ENCODE measurements at regions not wholly inside any gene's neighbourhood (a gene's known extent, or its start where the extent isn't known, plus 50 kb on each side); places are given as distances from the start of the nearest gene placed in this dataset.
A peak's percentile ranks its signal among the peaks of the same experiment; 100 is the strongest.
"Not testable (repeated sequence)": the region's sequence is repeated elsewhere in the genome, so short reads cannot be mapped to it uniquely, and the experiment has no call there.

DNA sequence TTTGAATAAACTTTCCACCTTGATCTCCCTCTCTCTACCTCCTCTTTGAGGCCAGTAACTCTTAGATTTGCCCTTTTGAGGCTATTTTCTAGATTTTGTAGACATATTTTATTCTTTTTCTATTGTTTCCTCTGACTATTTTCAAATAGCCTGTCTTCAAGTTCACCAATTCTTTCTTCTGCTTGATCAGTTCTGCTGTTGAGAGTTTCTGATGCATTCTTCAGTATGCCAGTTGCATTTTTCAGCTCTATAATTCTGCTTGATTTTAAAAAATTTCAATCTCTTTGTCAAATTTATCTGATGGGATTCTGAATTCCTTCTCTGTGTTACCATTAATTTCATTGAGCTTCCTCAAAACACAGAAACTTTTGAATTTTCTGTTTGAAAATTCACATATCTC is 257.5 kb downstream of the HAPSTR1 start:
- DNase-seq: no peak

- DNase-seq: not testable (repeated sequence)
Observed at GRCh38 chr16:9349373-9349960, 258.0 kb downstream of the HAPSTR1 start.

GRCh38 chr16:9350119-9350799 is 258.8 kb downstream of the HAPSTR1 start:
- DNase-seq: not testable (repeated sequence)

DNA sequence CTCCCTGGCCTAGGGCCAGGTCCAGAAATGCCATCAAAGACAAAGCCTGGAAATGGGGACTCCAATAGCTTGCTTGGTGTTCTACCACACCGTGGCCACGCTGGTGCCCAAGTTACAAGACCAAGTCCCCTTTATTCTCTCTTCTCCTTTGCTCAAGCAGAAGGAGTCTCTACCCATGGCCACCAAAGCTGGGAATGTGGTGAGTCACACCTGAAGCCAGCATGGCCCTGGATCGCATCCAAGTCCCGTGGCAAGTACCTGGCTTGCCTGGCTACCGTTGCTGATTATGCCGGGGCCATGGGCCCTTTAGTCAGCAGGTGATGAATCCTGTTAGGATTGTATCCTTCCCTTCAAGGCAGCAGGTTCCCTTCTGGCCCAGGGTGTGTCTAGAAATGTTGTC is 260.0 kb downstream of the HAPSTR1 start:
- DNase-seq: no peak

GRCh38 chr16:9351841-9352434 is 260.5 kb downstream of the HAPSTR1 start:
- DNase-seq: no peak

GRCh38 chr16:9357829-9358228 is 266.4 kb downstream of the HAPSTR1 start:
- DNase-seq: no peak

- no peak for DNase-seq
Observed at GRCh38 chr16:9360075-9360474, 268.6 kb downstream of the HAPSTR1 start.

DNA sequence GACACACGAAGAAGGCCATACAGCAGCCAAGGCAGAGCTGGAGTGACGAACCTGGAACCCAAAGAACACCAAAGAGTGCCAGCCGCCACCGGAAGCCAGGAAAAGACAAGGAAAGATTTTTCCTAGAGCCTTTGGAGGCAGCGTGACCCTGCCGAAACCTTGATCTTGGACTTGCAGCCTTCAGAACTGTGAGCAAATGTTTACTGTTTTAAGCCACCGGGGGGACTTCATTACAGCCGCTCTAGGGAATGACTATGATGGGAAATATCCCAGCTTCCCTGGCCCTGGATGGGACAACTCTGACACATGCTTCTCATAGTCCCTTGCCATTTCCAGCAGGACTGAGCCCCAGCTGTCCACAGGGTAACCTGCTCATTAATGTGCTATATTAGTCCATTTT is 270.6 kb downstream of the HAPSTR1 start:
- no peak for DNase-seq

DNA sequence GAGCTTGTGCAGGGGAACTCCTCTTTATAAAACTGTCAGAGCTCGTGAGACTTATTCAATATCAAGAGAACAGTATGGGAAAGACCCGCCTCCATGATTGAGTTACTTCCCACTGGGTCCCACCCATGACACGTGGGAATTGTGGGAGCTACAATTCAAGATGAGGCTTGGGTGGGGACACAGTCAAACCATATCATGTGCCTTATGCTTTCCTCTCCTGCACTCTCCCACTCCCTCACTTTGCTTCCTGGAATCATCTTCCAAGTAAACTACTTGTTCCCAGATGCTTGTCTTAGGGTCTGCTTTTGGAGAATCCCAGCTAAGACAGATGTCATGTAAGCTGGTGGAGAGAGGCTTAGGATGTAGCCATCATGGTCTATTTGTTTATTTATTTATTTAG is 271.2 kb downstream of the HAPSTR1 start:
- no peak for DNase-seq

DNA sequence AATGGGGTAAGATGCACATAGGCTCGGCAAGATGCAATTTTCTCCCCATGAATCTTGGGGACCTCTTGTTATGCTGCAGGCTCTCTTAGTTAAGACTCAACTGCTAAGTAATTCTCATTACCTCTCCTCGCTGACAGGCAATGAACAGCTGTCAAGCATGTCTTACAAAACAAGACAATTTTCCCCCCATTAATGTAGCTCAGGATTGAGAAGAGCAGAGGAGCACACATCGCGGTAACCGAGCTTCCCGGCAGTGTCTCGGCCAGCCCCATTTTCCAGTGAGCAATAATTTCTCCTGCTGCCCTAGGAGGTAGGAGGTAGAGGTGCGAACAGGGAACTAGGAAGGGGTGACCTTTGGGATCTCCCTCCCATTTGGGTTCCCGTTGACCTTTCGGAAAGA is 272.1 kb downstream of the HAPSTR1 start:
- DNase-seq: no peak

GRCh38 chr16:9364721-9365369 is 273.4 kb downstream of the HAPSTR1 start:
- DNase-seq: no peak

DNA sequence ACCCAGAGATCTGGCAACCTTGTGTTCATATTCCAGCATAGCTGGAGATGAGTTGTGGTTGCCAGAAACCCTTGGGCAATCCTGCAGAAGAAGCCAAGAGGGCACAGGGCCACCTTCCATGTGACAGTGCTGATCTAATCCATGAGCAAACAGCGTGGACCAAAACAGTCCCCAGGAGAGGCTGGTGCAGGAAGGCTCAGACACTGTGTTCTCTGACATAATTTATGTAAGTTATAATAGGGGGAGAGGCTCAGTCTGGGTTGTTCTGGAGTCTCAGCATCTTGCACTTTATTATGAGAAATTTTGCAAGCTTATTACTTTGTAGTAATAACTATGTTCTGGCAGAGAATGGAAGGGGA is 273.9 kb downstream of the HAPSTR1 start:
- no peak for DNase-seq

DNA sequence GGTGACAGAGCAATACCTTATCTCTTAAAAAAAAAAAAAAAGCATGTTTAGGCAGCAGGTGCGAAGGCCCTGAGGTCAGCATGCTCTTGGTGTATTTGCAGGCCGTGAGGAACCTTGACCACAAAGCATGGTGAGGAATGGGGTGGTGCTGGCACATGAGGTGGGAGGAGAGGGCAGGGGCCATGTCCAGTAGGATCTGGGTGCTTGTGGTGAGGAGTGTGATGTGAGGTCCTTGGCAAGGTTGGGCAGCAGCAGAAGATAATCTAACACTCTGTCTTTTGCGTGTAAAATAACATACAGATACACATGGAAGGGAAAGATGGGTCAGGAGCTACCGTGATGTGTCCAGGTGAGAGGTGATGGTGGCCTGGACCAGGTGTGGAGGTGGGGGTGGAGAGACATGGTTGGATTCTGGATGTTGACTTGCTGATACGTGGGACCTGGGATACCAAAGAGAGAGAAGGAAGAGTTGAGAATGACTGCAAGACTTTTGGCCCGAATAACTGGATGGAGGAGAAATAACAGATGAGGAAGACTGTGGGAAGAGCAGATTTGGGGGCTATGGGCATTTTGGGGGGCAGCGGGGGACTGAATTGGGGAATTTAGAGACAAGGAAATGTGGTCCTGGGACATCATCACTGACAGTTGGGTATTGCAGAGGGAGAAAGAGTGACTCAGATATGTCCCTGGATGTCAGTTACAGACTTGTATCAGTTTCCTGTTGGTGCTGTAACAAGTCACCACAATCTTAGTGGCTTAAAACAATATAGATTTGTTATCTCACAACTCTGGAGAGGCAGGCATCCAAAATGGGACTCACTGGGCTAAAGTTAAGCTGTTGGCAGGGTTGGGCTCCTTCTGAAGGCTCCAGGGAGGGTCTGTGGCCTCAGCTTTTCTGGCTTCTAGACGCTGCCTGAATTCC is 274.9 kb downstream of the HAPSTR1 start:
- DNase-seq: no peak

- DNase-seq: peak; percentile 10
Observed at GRCh38 chr16:9370061-9370491, 278.6 kb downstream of the HAPSTR1 start.

GRCh38 chr16:9371713-9372448 is 280.4 kb downstream of the HAPSTR1 start:
- no peak for DNase-seq

GRCh38 chr16:9372934-9373890 is 281.8 kb downstream of the HAPSTR1 start:
- no peak for DNase-seq

DNA sequence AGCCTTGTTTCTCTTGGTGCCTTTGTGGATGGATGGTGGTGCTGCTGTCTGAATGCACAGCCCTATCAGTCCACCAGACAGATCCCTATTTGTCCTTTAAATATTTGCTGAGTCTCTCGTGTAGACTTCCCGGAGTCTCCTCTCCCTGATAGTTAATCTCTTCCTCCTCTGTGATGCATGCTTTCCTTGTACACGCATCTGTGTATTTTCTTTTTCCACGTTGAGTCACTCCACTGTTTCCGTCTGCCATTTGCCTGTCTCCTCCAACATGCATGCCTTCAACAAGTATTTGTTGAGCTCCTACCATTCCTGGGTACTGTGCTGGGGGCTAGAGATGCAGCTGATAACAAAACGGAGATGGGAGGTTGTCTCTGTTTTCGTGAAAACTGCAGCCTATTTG is 282.6 kb downstream of the HAPSTR1 start:
- DNase-seq: no peak

DNA sequence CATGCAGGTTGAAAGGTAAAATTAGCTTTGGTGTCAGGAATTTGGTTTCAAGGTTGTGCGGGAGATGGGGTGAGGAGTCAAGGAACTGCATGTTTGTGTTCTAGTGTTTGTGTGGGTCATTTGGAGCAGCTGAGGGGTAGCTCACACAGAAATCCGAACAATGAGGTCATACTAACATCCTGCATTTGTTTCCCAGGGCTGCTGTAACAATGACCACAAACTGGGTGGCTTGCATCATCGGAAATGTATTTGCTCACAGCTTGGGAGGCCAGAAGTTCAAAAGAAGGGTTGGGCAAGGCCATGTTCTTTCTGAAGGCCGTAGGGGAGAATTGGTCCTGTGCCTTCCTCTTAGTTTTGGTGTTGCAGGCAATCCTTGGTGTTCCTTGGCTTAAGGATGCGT is 287.4 kb downstream of the HAPSTR1 start:
- no peak for DNase-seq

DNA sequence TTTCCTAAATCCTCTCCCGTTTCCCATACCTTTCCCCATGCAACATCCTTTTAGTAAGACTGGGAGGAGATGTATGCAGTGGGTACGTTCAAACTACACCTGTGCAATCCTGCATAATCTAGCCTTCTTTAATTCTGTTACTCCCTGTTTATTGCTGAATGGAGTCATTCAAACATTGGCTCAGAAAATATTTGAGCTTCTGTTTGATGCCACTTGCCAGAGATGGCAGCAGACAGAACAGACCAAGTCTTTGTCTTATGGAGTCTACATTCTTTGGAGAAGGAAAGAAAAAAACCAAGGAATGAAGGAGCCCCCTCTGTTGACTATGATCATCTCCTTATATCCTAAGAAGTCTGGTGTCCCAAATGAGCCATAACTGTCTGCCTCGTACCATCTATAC is 288.8 kb downstream of the HAPSTR1 start:
- no peak for DNase-seq

DNA sequence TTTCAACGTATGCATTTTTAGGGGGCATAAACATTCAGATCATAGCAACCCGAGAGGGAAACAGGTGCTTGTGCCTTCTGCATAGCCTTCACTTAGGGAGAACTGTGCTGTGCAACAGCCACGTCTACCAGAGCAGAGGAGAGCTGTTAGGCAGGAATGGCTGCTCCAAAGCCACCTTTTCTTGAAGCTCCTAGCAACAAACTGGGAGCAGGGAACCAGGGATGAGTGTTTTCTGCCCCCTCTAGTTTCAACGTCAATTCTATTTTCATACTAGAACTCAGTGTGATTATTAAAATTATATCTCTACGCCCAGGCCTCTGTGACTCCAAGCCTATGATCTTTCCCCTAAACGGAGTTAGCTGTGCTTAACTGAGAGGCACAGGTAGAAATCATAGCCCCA is 290.0 kb downstream of the HAPSTR1 start:
- DNase-seq: no peak

GRCh38 chr16:9381905-9382304 is 290.5 kb downstream of the HAPSTR1 start:
- no peak for DNase-seq
